ENCODE measurements at regions not wholly inside any gene's neighbourhood (a gene's known extent, or its start where the extent isn't known, plus 50 kb on each side); places are given as distances from the start of the nearest gene placed in this dataset.

GRCh38 chr16:59859676-59860402 is 1125.7 kb upstream of the GOT2 start:
- Histone ChIP-seq H3K36me3 (ENCODE audit: control insufficient read depth, insufficient read depth, low read length) (no peaks in the 10 kb centered on the region), H3K4me3 (ENCODE audit: low read depth, low read length) (no peak overlapping the region), H3K27me3 (ENCODE audit: control insufficient read depth, insufficient read depth, low read length) (no peaks in the 10 kb centered on the region)
- TF ChIP-seq CTCF (IDR thresholded peaks at IDR 0.05; ENCODE audit: insufficient read depth, low read length, severe bottlenecking), result no peak
- DNase-seq (ENCODE audit: low read depth) (no peak), FAIRE-seq (no peak)

GRCh38 chr16:59854846-59855439 is 1120.8 kb upstream of the GOT2 start:
- DNase-seq (ENCODE audit: low read depth) (no peak), FAIRE-seq (no peak)
- no peaks in the 10 kb centered on the region for H3K36me3 ChIP-seq (ENCODE audit: control insufficient read depth, insufficient read depth, low read length)
- no peaks in the 10 kb centered on the region for H3K27me3 ChIP-seq (ENCODE audit: control insufficient read depth, insufficient read depth, low read length)
- no peak for TF ChIP-seq CTCF (IDR thresholded peaks at IDR 0.05; ENCODE audit: insufficient read depth, low read length, severe bottlenecking)
- H3K4me3 ChIP-seq (ENCODE audit: low read depth, low read length), result no peak overlapping the region

GRCh38 chr16:59849716-59850115 is 1115.6 kb upstream of the GOT2 start:
- DNase-seq (ENCODE audit: low read depth) (no peak), FAIRE-seq (no peak)
- H3K36me3 ChIP-seq (ENCODE audit: control insufficient read depth, insufficient read depth, low read length), result no peaks in the 10 kb centered on the region
- H3K27me3 ChIP-seq (ENCODE audit: control insufficient read depth, insufficient read depth, low read length), result no peaks in the 10 kb centered on the region
- no peak for TF ChIP-seq CTCF (IDR thresholded peaks at IDR 0.05; ENCODE audit: insufficient read depth, low read length, severe bottlenecking)
- no peak overlapping the region for H3K4me3 ChIP-seq (ENCODE audit: low read depth, low read length)

- Histone ChIP-seq H3K27me3 (ENCODE audit: control insufficient read depth, insufficient read depth, low read length) (no peaks in the 10 kb centered on the region), H3K4me3 (ENCODE audit: low read depth, low read length) (no peak overlapping the region), H3K36me3 (ENCODE audit: control insufficient read depth, insufficient read depth, low read length) (no peaks in the 10 kb centered on the region)
- TF ChIP-seq CTCF (IDR thresholded peaks at IDR 0.05; ENCODE audit: insufficient read depth, low read length, severe bottlenecking), result no peak
- DNase-seq (ENCODE audit: low read depth), result no peak
- FAIRE-seq, result no peak
Measured at GRCh38 chr16:59848296-59848695, 1114.2 kb upstream of the GOT2 start.

- no peaks in the 10 kb centered on the region for H3K27me3 ChIP-seq (ENCODE audit: control insufficient read depth, insufficient read depth, low read length)
- FAIRE-seq, result no peak
- DNase-seq (ENCODE audit: low read depth), result no peak
- TF ChIP-seq CTCF (IDR thresholded peaks at IDR 0.05; ENCODE audit: insufficient read depth, low read length, severe bottlenecking), result no peak
- H3K36me3 ChIP-seq (ENCODE audit: control insufficient read depth, insufficient read depth, low read length), result no peaks in the 10 kb centered on the region
- no peak overlapping the region for H3K4me3 ChIP-seq (ENCODE audit: low read depth, low read length)
Measured at GRCh38 chr16:59840169-59840568, 1106.1 kb upstream of the GOT2 start.

All from bronchial epithelial cell (primary cell).